WTC11 (cell line): ENCODE measurements at regions not wholly inside any gene's neighbourhood (a gene's known extent, or its start where the extent isn't known, plus 50 kb on each side); places are given as distances from the start of the nearest gene placed in this dataset.

Experiments
- ATAC-seq: fragments of 200-7000 bp; cut with Tn5 transposase; 2 replicates; pipeline ENCODE4 v1.10.0; 2021; ENCODE audit warnings: mild to moderate bottlenecking, moderate library complexity
- CTCF ChIA-PET: fragments of 300-600 bp; sonication (Branson Sonifier 250); formaldehyde crosslinking; loops from one replicate; lab custom pipeline; 2021; ENCODE audit warnings: antibody characterized with exemption; lab: Charles Lee
- POLR2A ChIA-PET: fragments of 350-600 bp; sonication (Branson Sonifier 250); formaldehyde crosslinking; loops from one replicate; lab custom pipeline; 2021; ENCODE audit warnings: antibody characterized with exemption; lab: Charles Lee
- DNase-seq: peaks from one replicate; pipeline ENCODE4 v3.0.0; 2021; ENCODE audit warnings: low spot score
- H3K27ac Mint-ChIP-seq: 2 replicates; pipeline ENCODE4 v1.8.0; 2021; ENCODE audit warnings: mixed read lengths
- H3K27me3 Mint-ChIP-seq: 2 replicates; pipeline ENCODE4 v1.8.0; 2021; ENCODE audit warnings: low read depth, mild to moderate bottlenecking, moderate library complexity, mixed read lengths
- H3K36me3 Mint-ChIP-seq: 2 replicates; pipeline ENCODE4 v1.8.0; 2021; ENCODE audit warnings: mixed read lengths
- H3K4me1 Mint-ChIP-seq: 2 replicates; pipeline ENCODE4 v1.8.0; 2022; ENCODE audit warnings: mixed read lengths
- H3K4me3 Mint-ChIP-seq: 2 replicates; pipeline ENCODE4 v1.8.0; 2021; ENCODE audit warnings: mild to moderate bottlenecking, moderate library complexity, mixed read lengths
- H3K9me3 Mint-ChIP-seq: 2 replicates; pipeline ENCODE4 v1.8.0; 2021; ENCODE audit warnings: mixed read lengths
- AFF4 ChIP-seq: sonication (generic); formaldehyde crosslinking; IDR thresholded peaks from 2 replicates; pipeline ENCODE4 v1.8.1; 2023; ENCODE audit warnings: mild to moderate bottlenecking, missing genetic modification reagents, borderline replicate concordance
- ATF2 ChIP-seq: sonication (generic); formaldehyde crosslinking; IDR thresholded peaks from 2 replicates; pipeline ENCODE4 v1.8.1; 2022; ENCODE audit warnings: low read depth, missing genetic modification reagents, borderline replicate concordance
- ATF3 ChIP-seq: sonication (generic); formaldehyde crosslinking; conservative IDR thresholded peaks from 2 replicates; pipeline ENCODE4 v1.8.1; 2022; ENCODE audit warnings: mild to moderate bottlenecking, missing genetic modification reagents
- CREM ChIP-seq: sonication (generic); formaldehyde crosslinking; IDR thresholded peaks from 2 replicates; pipeline ENCODE4 v1.8.1; 2022; ENCODE audit warnings: mild to moderate bottlenecking, missing genetic modification reagents, moderate library complexity
- E2F1 ChIP-seq: sonication (generic); formaldehyde crosslinking; IDR thresholded peaks from 2 replicates; pipeline ENCODE4 v1.8.0; 2022; ENCODE audit warnings: mild to moderate bottlenecking, missing genetic modification reagents
- E2F5 ChIP-seq: sonication (generic); formaldehyde crosslinking; IDR thresholded peaks from 2 replicates; pipeline ENCODE4 v1.8.1; 2022; ENCODE audit warnings: mild to moderate bottlenecking, moderate library complexity, missing genetic modification reagents
- EMX1 ChIP-seq: fragments of 250-450 bp; sonication (Bioruptor Pico); IDR thresholded peaks from 2 replicates; pipeline ENCODE4 v1.8.0; 2021; ENCODE audit warnings: mild to moderate bottlenecking
- FOXK1 ChIP-seq: sonication (generic); formaldehyde crosslinking; IDR thresholded peaks from 2 replicates; pipeline ENCODE4 v1.8.0; 2022; ENCODE audit warnings: mild to moderate bottlenecking, moderate library complexity, missing genetic modification reagents
- FOXP4 ChIP-seq: sonication (generic); formaldehyde crosslinking; IDR thresholded peaks from 2 replicates; pipeline ENCODE4 v1.8.0; 2022; ENCODE audit warnings: mild to moderate bottlenecking, missing genetic modification reagents
- GABPB1 ChIP-seq: sonication (generic); formaldehyde crosslinking; IDR thresholded peaks from 2 replicates; pipeline ENCODE4 v1.8.1; 2023; ENCODE audit warnings: mild to moderate bottlenecking, missing genetic modification reagents
- IRF2 ChIP-seq: sonication (generic); formaldehyde crosslinking; IDR thresholded peaks from 2 replicates; pipeline ENCODE4 v1.8.0; 2022; ENCODE audit warnings: low read depth, missing genetic modification reagents, borderline replicate concordance
- JAZF1 ChIP-seq: fragments of 250-450 bp; sonication (Bioruptor Pico); IDR thresholded peaks from 2 replicates; pipeline ENCODE4 v1.9.0; 2021; ENCODE audit warnings: moderate library complexity, mild to moderate bottlenecking, inconsistent platforms
- JUN ChIP-seq: sonication (generic); formaldehyde crosslinking; IDR thresholded peaks from 2 replicates; pipeline ENCODE4 v1.8.0; 2023; ENCODE audit warnings: mild to moderate bottlenecking, missing genetic modification reagents
- KAT7 ChIP-seq: sonication (generic); formaldehyde crosslinking; IDR thresholded peaks from 2 replicates; pipeline ENCODE4 v1.8.1; 2023; ENCODE audit warnings: missing genetic modification reagents, mild to moderate bottlenecking, borderline replicate concordance
- MAX ChIP-seq: sonication (generic); formaldehyde crosslinking; IDR thresholded peaks from 2 replicates; pipeline ENCODE4 v1.8.0; 2022; ENCODE audit warnings: mild to moderate bottlenecking, missing genetic modification reagents
- MXD4 ChIP-seq: fragments of 250-450 bp; sonication (Bioruptor Pico); IDR thresholded peaks from 2 replicates; pipeline ENCODE4 v1.8.0; 2021; ENCODE audit warnings: mild to moderate bottlenecking, moderate library complexity, borderline replicate concordance
- MYBL2 ChIP-seq: sonication (generic); formaldehyde crosslinking; IDR thresholded peaks from 2 replicates; pipeline ENCODE4 v1.8.1; 2023; ENCODE audit warnings: mild to moderate bottlenecking, moderate library complexity, missing genetic modification reagents
- NFATC4 ChIP-seq: fragments of 250-450 bp; sonication (Bioruptor Pico); IDR thresholded peaks from 2 replicates; pipeline ENCODE4 v1.9.0; 2021; ENCODE audit warnings: mild to moderate bottlenecking
- NFE2L1 ChIP-seq: sonication (generic); formaldehyde crosslinking; IDR thresholded peaks from 2 replicates; pipeline ENCODE4 v1.8.1; 2023; ENCODE audit warnings: missing genetic modification reagents
- NR2C2 ChIP-seq: sonication (generic); formaldehyde crosslinking; IDR thresholded peaks from 2 replicates; pipeline ENCODE4 v1.8.0; 2022; ENCODE audit warnings: mild to moderate bottlenecking, missing genetic modification reagents
- ZBTB43 ChIP-seq: sonication (generic); formaldehyde crosslinking; IDR thresholded peaks from 2 replicates; pipeline ENCODE4 v1.8.1; 2023; ENCODE audit warnings: mild to moderate bottlenecking, missing genetic modification reagents
- ZNF232 ChIP-seq: sonication (generic); formaldehyde crosslinking; IDR thresholded peaks from 2 replicates; pipeline ENCODE4 v1.8.0; 2022; ENCODE audit warnings: mild to moderate bottlenecking, missing genetic modification reagents
- ZNF281 ChIP-seq: sonication (generic); formaldehyde crosslinking; IDR thresholded peaks from 2 replicates; pipeline ENCODE4 v1.8.0; 2023; ENCODE audit warnings: mild to moderate bottlenecking, missing genetic modification reagents
- ZNF671 ChIP-seq: fragments of 250-450 bp; sonication (Bioruptor Pico); IDR thresholded peaks from 2 replicates; pipeline ENCODE4 v1.8.0; 2021; ENCODE audit warnings: mild to moderate bottlenecking

GRCh38 chr7:70937424-70937823 lies 194.5 kb upstream of the GALNT17 start:
- no peaks in the 10 kb centered on the region for H3K9me3 Mint-ChIP-seq
- H3K27ac Mint-ChIP-seq = no peak overlapping the region
- H3K27me3 Mint-ChIP-seq = no peaks in the 10 kb centered on the region; the same call in 1 of the 2 replicates
- POLR2A ChIA-PET = no interaction called here
- TF ChIP-seq FOXP4 (CRISPR knock-in tag) (no peak), MAX (CRISPR knock-in tag) (no peak), KAT7 (CRISPR knock-in tag) (no peak), ZNF671 (no peak), JAZF1 (CRISPR knock-in tag) (no peak), JUN (no peak), NR2C2 (CRISPR knock-in tag) (no peak), ATF3 (CRISPR knock-in tag) (no peak), NFE2L1 (no peak), ZNF232 (no peak), ZBTB43 (CRISPR knock-in tag) (no peak)
- DNase-seq = no peak
- ATAC-seq = no peak
- H3K36me3 Mint-ChIP-seq = no peaks in the 10 kb centered on the region
- peaks cover 16% of the 10 kb centered on the region for H3K4me1 Mint-ChIP-seq
- CTCF ChIA-PET = no interaction called here
- no peak overlapping the region for H3K4me3 Mint-ChIP-seq

GRCh38 chr7:70940597-70940996 lies 191.3 kb upstream of the GALNT17 start:
- CTCF ChIA-PET = no interaction called here
- ATAC-seq (no peak), DNase-seq (no peak)
- Mint-ChIP-seq H3K4me3 (no peak overlapping the region), H3K27me3 (peaks cover 4% of the 10 kb centered on the region; the same call in 1 of the 2 replicates), H3K9me3 (peaks cover 15% of the 10 kb centered on the region), H3K4me1 (peaks cover 7% of the 10 kb centered on the region), H3K27ac (no peak overlapping the region), H3K36me3 (peaks cover 7% of the 10 kb centered on the region)
- POLR2A ChIA-PET = no interaction called here
- TF ChIP-seq ZNF281 (CRISPR knock-in tag) (no peak), AFF4 (CRISPR knock-in tag) (no peak), ATF2 (CRISPR knock-in tag) (no peak), MXD4 (CRISPR knock-in tag) (no peak), E2F5 (CRISPR knock-in tag) (no peak), MYBL2 (CRISPR knock-in tag) (no peak), E2F1 (CRISPR knock-in tag) (no peak), IRF2 (CRISPR knock-in tag) (no peak), CREM (CRISPR knock-in tag) (no peak), NFATC4 (CRISPR knock-in tag) (no peak), GABPB1 (CRISPR knock-in tag) (no peak), EMX1 (CRISPR knock-in tag) (no peak), FOXK1 (no peak)
